ENCODE measurements at regions not wholly inside any gene's neighbourhood (a gene's known extent, or its start where the extent isn't known, plus 50 kb on each side); places are given as distances from the start of the nearest gene placed in this dataset.

DNA sequence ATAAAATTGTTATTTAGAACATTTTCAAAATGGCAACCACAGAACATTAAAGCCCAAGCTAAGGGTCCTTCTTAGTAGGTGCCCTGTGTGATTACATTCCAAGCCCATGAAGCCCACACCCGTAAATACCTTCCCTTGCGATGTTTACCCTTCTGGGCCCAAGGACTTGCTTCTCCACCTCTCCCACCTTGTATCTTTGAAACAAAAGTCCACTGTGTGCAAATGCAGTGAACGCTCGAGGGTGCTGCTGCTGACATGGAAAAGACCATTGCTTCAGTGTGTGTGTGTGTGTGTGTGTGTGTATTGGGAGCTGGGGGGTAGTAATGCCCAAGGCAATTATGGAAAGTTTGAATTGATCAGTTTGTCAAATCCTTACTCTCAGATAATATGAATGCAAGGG is 298.1 kb downstream of the TGFB2 start:
- DNase-seq = no peak

DNA sequence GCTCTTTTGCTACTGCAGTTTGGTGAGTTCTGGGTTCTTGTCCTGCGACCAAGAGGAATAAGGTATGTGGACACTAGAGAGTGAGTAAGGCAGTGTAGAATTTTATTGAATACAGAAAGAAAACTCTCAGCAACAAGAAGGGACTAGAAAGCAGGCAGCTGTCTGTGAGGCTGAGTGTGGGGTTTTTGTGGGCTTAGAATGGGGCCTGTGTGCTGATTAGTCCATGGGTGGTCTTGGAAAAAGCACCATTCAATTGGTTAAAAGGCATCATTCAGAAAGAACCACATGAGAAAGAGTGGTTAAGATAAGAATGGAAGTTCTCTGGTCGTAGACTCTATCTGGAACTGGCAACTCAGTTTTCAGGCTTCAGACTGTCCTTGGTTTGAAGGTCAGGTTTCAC is 298.8 kb downstream of the TGFB2 start:
- DNase-seq = no peak

DNA sequence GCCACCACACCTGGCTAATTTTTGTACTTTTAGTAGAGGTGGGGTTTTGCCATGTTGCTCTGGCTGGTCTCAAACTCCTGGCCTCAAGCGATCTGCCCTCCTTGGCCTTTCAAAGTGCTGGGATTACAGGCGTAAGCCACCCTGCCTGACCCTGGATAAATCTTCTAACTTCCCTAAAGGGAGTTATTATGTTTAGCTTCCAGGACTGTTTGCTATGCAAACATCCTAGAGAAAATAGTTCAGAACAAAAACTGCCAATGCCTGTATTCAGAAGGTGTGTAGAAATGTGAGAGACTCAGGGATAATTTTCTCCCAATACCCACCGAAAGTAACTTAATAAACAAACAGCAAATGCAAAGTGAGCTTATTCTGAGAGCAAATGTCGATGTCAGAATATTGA is 301.2 kb downstream of the TGFB2 start:
- DNase-seq = no peak

DNA sequence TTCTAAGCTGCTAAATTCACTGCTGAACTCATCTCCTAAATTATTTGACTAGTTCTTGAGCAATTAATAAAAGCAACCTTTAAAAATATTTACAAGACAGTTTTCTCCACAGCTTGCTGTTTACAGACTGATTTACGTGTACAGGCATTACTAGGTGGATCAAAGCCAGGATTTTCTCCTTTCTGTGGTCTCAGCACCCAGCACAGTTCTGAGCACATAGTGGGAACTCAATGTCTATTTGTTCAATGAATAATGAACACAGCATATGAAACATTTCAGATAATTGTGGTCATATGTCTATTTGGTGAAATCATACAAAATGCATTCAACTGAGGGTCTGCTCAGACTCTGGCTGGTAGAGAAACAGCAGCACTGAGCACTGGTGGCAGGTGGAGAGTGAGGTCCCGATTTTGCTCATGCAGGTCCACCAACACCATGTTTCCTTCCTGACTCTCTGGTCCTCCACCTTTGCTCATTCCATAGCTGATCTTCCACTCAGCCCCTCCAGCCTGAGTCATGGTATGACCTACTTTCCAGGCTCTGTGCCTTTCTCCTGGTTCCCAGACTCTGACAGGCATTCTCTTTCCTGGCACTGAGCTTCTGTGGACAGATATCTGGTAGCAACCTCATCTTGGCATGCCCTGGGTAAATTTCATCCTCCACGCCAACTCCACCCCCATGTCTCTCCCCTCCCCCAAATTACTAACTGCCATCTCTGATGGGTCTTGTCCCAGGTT is 311.3 kb downstream of the TGFB2 start:
- no peak for DNase-seq

DNA sequence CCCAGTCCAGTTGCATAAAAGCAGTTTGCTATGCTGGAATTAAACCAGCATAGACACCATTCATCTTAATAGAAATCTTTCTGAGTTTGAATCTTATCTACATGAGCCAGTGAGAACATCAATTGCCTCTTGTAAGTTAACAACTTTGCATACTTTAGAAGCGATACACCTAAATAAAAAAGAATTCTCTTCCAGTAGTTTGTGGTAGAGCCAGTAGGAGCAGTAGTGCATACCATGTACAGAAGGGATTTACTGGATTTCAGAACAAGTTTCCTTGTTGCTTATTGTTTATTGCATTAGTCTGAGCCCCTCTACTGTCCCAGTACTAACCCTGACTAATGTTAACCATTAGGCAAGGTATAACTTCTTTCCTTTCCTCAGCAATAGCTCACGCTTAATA is 313.1 kb downstream of the TGFB2 start:
- no peak for DNase-seq

DNA sequence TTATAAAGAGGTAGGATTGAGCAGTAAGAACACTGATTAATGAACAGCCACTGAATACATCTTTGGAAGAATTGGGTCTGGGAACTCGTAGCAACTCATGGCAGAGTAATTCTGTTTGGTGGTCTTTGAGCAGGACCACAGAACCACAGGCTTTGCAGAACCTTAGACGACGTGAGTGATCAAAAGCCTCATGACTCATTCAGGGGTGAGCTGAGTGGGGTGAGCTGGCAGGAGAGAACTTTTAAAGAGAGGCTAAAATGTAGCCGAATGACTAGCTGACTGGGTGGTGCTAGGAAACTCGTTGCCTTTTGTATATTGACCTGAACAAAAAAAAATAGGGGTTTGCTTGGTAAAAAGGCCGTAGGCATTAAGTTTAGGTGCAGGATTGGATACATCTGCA is 313.8 kb downstream of the TGFB2 start:
- DNase-seq = no peak

DNA sequence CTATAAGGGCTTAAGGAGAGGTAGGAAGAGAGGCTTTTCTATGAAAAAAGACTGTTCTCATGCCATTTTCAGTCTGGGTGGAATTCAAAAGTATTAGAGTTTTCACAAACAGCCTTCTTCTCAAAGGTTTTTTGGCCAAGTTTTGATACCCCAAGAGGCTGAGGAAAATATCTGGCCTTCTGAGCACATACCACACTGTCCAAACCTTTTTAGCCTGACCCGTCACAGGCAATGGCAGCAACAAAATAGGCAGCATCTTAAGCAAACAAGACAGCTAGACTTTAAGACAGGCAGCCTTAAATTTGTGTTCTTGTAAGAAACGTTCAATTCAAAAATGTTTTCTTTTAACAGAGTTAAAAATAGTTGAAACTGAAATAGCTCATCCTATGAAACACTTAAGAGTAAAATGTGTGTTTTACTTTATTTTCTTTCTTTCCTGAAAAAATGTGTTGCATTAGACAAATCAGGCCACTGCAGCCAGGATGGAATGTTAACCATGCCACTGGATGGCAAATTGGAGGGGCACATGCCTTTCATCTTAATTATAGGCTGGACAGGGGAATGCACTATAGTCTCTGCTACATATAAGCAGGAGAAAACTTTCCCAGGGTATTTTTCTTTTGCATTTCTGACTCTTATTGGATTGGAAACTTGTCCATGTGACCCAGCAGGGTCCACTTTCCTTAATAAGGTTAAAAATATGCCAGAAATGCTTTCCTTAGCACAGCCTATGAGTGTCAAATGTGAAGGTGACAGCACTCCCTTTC is 315.0 kb downstream of the TGFB2 start:
- no peak for DNase-seq

DNA sequence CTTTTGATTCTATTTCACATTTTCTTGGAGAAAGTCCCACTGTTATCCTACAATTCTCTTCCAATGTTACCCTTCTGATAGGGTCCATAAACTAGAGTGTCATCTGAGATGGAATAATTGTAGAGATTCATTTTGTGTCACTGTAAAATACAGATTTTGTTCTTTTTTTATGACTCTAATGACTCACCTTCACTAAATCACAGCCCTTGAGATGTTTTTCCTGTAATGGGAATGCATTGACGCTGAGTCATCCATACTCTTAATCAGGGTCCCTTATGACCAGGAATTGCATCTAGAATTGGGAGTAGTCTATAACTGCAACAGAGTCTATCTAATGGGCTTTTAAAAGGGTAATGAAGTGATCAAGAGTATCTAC is 315.5 kb downstream of the TGFB2 start:
- DNase-seq = no peak

DNA sequence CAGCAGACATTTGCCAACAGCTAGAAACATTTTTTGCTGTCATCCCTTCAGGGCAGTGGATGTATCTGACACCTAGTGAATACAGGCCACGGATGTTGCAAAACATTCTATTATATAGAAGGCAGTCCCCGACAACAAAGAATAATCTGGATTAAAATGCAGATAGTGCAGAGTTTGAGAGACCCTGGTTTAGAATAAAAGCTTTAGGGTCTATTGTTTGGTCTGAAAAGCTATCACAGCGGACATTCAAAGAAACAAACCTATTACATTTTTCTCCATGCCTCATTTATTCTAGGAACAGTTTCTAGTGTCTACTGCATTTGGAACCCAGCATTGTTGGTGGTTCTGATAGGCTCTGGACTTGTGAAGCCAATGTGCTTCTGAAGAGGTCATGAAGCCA is 316.3 kb downstream of the TGFB2 start:
- no peak for DNase-seq

DNA sequence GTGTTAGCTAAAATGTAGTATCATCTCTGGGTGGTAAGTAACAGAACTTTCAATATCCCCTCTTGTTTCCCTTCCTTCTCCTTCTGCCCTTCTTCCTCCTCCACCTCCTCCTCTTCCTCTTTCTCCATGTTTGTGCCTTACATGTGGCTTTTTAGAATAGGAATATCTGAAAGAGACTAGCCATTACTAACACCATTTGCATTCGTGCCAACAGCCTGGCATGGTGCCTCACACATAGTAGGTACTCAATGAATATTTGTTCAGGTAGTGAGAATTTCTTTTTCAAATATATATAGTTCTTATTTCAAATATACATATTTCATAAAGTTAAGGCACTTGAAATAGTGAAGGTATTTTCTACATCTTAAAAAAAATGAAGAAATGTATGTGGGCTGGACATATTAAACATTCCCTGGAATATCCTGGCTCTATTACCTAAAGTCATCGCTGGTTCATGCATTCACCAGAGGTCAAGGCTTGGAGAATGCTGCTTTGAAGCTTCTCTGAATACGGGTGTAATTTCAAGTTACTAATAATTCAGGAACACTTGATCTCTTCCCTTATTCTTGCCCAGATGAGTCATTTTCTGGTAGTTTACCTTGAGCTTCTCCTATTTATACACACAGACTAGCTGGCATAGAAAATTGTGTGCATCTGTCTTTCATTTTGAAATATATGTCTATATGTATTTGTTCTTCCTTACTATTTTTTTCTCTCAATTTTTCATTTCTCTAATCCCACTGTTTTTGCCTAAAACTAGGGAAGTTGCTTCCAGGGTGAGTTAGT is 319.4 kb downstream of the TGFB2 start:
- DNase-seq = no peak

DNA sequence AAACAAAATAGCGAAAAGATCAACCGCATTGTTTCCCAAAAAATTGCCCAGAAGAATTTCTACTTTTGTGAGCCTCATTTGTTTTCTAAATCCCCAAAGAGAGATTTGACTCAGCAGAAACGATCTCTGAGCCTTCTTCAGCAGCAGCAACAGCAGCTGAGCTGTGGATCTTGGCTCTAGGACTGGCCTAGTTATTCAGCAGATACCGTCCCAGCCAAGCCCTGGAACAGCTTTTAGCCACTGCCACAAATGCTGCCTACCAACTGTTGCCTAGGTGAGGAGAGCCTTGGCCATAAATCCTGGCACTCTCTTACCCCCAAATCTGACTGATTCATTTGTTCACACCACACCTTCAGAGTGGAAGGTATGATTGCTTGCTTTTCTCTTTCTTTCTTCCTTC is 320.1 kb downstream of the TGFB2 start:
- DNase-seq = no peak

DNA sequence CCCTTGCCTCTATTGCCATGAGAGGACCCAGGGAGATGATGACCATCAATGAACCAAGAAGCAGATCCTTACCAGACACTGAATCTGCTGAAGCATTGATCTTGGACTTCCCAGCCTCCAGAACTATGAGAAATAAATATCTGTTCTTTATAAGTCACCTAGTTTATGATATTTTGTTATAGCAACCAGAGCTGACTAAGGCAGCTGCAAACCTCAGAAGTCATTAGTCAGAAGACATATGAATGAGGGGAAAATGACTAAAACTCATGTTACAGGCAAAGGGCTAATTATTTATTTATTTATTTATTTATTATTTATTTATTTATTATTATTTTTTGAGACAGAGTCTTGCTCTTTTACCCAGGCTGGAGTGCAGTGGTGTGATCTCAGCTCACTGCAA is 321.1 kb downstream of the TGFB2 start:
- DNase-seq = no peak

DNA sequence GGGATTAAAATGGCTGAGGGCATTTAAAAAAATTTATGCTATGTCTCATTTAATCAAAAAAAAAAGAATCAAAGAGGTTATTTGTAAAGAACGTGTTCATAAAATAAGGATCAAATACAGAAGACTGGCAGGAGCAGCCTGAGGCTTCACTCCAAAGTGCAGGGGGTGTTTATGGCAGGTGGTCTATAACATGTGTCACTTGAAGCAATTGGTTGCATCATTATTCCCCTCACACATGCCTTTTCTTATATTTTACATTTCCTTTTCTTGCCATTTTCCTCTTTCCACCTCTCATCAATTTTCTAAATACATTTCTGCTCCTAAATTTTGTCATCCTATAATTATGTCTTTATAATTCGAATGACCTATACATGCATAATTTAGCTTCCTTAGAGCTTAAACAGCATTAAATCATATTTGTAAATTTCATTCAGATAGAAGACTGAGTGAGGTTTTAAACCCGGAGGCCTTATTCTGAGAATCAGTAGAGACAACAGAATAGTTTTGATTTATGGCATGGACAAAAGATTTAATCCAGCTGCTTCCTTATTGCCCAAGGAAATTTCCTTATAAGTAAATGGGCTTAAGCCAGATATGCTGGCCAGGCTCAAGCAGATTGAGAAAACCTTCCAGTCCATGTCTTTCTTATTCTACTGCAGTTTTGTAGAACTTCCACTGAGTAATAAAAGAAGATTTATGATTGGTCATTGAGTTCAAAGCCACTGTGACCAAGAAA is 322.8 kb downstream of the TGFB2 start:
- no peak for DNase-seq

DNA sequence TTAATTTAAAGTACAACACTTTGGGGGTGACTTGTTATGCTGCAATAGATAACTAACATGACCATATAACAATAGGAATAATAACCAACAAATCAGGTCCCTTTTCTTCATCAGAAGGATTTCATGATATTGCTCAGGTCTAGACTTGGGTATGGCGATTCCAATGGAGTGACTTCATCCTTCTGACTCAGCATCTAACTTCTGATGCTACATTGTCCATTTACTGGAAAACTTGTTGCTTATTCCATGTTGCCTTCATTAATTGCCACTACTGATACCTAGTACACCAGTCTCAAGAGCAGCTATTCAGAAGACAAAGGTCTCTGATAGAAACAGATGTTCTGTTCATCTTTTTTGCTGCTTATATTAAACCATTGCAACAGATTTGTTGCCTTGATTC is 324.3 kb downstream of the TGFB2 start:
- DNase-seq = no peak

DNA sequence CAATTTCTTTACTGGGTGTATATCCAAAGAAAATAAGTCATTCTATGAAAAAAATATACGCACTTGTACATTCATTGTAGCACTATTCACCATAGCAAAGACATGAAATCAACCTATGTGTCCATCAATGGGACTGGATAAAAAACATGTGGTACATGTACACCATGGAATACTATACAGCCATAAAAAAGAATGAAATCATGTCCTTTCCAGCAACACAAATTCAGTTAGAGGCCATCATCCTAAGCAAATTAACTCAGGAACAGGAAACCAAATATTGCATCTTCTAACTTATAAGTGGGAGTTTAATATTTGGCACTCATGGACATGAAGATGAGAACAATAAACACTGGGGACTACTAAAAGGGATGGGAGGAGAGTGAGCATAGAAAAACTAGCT is 325.7 kb downstream of the TGFB2 start:
- DNase-seq = no peak

DNA sequence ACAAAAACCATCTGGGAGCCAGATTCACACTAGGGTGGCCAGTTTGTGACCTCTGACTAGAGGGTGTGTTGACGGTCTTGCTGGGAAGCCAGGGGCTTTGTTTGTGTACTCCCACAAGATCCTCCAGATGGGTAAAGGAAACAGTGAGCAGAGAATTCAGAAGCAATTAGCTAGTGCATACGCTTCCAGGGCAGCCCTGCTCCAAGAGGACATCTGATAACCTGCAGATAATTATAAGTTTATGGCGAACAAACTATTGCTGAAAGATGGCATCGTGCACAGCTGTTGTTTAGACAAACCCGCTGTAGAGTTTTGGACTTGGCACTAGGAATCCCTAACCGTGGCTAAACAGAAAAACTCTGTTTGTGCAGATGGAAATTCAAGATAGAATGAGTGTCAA is 326.4 kb downstream of the TGFB2 start:
- no peak for DNase-seq

DNA sequence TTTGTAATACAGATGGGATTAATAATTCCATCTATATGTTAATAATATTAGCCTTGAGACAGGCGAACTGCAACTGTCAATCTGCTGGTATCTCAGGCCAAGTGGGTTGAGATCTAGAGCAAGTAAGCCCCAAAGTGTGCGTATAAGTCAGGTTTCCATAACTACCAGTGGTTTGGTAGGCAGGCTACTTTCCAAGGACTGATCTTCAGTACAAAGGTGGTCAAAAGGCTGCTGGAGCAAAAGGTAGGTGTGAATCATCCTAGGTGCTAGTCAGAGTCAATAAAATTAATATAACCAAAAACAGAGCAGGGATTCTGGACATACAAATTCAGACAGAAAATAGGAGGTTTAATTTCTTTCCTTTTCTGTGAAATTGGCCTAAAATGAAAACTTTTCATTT is 328.0 kb downstream of the TGFB2 start:
- no peak for DNase-seq

DNA sequence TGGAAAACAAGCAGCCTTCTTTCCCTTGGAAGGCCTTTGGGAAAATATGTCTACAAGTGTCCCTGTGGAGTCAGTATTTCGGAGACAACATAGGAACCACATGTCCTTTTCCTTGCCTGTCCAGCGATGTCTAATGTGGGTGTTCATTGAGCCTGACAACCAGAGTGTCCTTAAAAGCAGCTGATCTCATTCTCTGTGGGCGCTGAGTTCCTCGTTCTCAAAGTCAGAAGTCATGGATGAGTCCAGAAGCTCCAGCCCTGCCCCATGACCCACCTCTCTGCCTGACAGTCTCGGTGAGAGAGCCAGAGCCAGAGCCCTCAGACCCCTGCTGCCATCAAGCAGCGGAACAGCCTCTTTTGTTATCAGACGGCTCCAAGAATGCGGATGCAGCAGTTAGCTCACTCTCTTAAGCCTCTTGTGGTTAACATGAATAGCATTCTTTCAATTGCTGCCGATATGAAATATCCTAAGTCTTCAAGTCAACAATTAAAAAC is 329.2 kb downstream of the TGFB2 start:
- DNase-seq = no peak

DNA sequence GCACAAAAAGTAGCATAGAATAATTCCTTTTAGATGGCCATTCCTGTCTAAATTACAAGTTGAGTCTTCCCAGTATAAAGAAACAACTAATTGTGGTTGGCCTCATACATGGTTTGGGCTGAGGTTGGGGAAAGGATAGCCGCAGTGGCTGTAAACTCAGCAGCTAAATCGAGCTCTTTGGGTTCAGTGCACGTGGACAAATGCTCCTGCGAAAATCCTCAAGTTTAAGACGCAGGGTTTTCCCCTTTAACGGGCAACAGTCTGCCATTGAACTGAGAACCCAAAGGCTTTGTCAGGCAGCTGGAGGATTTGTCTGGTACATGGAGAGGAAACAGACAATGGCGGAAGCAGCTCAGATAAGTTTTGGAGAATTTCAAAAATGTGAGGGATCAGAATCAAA is 331.9 kb downstream of the TGFB2 start:
- DNase-seq = no peak

DNA sequence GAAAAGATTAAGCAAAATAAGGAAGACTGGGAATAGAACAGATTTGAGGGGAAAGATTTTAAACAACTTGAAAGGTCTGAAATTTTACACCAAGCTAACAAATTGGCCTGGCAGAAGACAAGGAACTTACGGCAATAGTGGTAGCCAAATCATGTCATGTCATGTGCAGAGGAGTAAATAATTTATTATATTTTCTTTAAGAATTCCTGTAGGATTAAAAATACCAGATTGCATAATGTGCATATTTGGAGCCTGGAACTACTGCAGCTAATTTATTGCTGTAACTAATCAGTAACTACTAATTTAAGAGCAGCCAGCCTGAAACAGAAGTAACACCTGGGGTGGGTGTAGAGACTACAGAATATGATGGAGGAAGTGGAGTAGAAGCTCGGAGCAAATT is 334.3 kb downstream of the TGFB2 start:
- no peak for DNase-seq

DNA sequence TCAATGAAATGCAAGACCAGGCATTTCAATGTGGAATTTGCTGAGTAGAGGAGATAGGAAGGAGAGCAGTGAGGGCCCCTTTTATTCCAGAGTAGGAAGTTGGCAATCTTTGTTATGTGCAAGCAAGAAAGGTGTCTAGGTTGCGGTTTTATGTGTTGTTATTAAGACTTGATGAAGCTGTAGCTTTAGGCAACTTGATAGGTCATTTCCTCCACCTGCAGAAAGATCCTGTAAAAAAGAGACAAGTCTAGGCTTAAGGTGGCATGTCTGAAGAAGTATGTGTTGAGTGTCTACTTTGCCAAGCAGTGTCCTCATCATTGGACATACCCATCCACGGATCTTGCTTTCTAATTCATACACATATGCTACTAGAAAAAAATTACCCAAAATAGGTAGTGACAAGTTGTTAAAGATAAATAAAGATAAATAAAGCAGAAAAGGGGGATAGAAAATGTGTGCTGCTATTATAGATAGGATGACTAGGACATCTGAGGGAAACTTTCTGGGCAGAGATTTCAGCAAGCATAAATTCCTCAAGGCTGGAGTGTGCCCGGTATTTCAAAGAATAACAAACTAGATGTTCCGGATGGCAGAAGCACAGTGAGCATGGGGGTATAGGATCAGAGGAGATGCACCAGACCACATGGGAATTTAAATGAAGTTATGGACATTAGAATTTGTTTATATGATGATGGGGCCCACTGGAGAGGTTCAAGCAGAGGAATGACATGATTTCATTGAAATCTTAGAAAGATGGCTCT is 335.0 kb downstream of the TGFB2 start:
- DNase-seq = no peak

DNA sequence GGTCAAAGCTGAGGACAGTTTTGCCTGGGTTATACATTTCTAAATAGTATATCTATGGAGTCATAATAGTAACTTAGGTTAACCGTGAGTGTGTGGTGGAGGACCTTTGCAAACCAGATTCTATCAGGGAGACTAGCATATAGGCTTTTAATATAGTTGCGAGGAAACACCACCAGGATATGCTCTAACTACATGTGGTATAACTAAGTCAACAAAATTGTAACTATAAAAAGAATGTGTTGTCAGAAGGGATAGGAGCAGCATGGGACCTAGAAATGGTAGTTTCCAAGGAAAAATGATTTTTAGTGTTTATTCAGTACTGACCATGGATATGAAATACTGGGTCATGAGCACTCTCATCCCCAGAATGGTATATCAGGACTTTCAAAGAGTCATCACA is 338.1 kb downstream of the TGFB2 start:
- DNase-seq = no peak
